ENCODE measurements at regions not wholly inside any gene's neighbourhood (a gene's known extent, or its start where the extent isn't known, plus 50 kb on each side); places are given as distances from the start of the nearest gene placed in this dataset.

- DNase-seq: no peak
- Histone ChIP-seq H4K91ac (ENCODE audit: low read depth, low read length) (no peak overlapping the region), H3K27ac (ENCODE audit: low read depth, low read length) (no peak overlapping the region), H3K79me1 (ENCODE audit: low read length) (no peaks in the 10 kb centered on the region), H3K4me2 (ENCODE audit: low read length) (no peak overlapping the region), H3K27me3 (ENCODE audit: insufficient read depth, low read length) (no peaks in the 10 kb centered on the region), H3K79me2 (ENCODE audit: control insufficient read depth, insufficient read depth, low read length, poor library complexity) (no peaks in the 10 kb centered on the region), H3K4me3 (ENCODE audit: low read depth, low read length) (no peak overlapping the region), H3K4me1 (ENCODE audit: control insufficient read depth in 1 of 2, insufficient read depth in 2 of 2, low read length in 2 of 2) (peaks cover 0 to 5% of the 10 kb centered on the region in 2 experiments), H2BK5ac (ENCODE audit: low read depth, low read length, poor library complexity) (no peak overlapping the region), H2BK12ac (ENCODE audit: low read length) (no peak overlapping the region), H4K8ac (ENCODE audit: low read depth, low read length) (no peak overlapping the region), H2AK5ac (ENCODE audit: low read length) (no peak overlapping the region), H3K36me3 (ENCODE audit: control insufficient read depth in 1 of 2, insufficient read depth in 2 of 2, low read length in 2 of 2) (no peaks in the 10 kb centered on the region), H3K9me3 (ENCODE audit: insufficient read depth, low read depth, low read length) (no peaks in the 10 kb centered on the region), H2AFZ (ENCODE audit: insufficient read depth, low read length, poor library complexity) (no peak overlapping the region), H3K14ac (ENCODE audit: low read length) (no peak overlapping the region), H3K9ac (ENCODE audit: low read length) (no peak overlapping the region), H3K23ac (ENCODE audit: low read length) (no peak overlapping the region), H3K18ac (ENCODE audit: low read length) (no peak overlapping the region), H3K4ac (ENCODE audit: low read depth, low read length) (no peak overlapping the region), H4K12ac (ENCODE audit: low read depth, low read length) (no peak overlapping the region), H2BK120ac (ENCODE audit: insufficient read depth, low read length, poor library complexity) (no peak overlapping the region)
- WGBS (ENCODE audit: extremely low coverage, insufficient coverage, insufficient read length): no CpG with 5 or more reads among the region's 5 CpGs
Observed at GRCh38 chr2:71989671-71990070, 158.0 kb downstream of the CYP26B1 start.

- DNase-seq: no peak
- H3K4me1 ChIP-seq (ENCODE audit: control insufficient read depth in 1 of 2, insufficient read depth in 2 of 2, low read length in 2 of 2): peaks cover 0 to 5% of the 10 kb centered on the region in 2 experiments
- no peaks in the 10 kb centered on the region for H3K27me3 ChIP-seq (ENCODE audit: insufficient read depth, low read length)
- H3K9ac ChIP-seq (ENCODE audit: low read length): no peak overlapping the region
- H3K79me1 ChIP-seq (ENCODE audit: low read length): no peaks in the 10 kb centered on the region
- H3K79me2 ChIP-seq (ENCODE audit: control insufficient read depth, insufficient read depth, low read length, poor library complexity): no peaks in the 10 kb centered on the region
- no CpG with 5 or more reads among the region's 2 CpGs for WGBS (ENCODE audit: extremely low coverage, insufficient coverage, insufficient read length)
- H4K8ac ChIP-seq (ENCODE audit: low read depth, low read length): no peak overlapping the region
- no peak overlapping the region for H2BK5ac ChIP-seq (ENCODE audit: low read depth, low read length, poor library complexity)
- no peak overlapping the region for H3K14ac ChIP-seq (ENCODE audit: low read length)
- no peak overlapping the region for H3K4ac ChIP-seq (ENCODE audit: low read depth, low read length)
- no peak overlapping the region for H3K23ac ChIP-seq (ENCODE audit: low read length)
- no peaks in the 10 kb centered on the region for H3K36me3 ChIP-seq (ENCODE audit: control insufficient read depth in 1 of 2, insufficient read depth in 2 of 2, low read length in 2 of 2)
- H3K9me3 ChIP-seq (ENCODE audit: insufficient read depth, low read depth, low read length): no peaks in the 10 kb centered on the region
- no peak overlapping the region for H3K18ac ChIP-seq (ENCODE audit: low read length)
- no peak overlapping the region for H3K27ac ChIP-seq (ENCODE audit: low read depth, low read length)
- H2AK5ac ChIP-seq (ENCODE audit: low read length): no peak overlapping the region
- no peak overlapping the region for H4K12ac ChIP-seq (ENCODE audit: low read depth, low read length)
- no peak overlapping the region for H2BK120ac ChIP-seq (ENCODE audit: insufficient read depth, low read length, poor library complexity)
- H2BK12ac ChIP-seq (ENCODE audit: low read length): no peak overlapping the region
- no peak overlapping the region for H2AFZ ChIP-seq (ENCODE audit: insufficient read depth, low read length, poor library complexity)
- no peak overlapping the region for H4K91ac ChIP-seq (ENCODE audit: low read depth, low read length)
- H3K4me3 ChIP-seq (ENCODE audit: low read depth, low read length): no peak overlapping the region
- H3K4me2 ChIP-seq (ENCODE audit: low read length): no peak overlapping the region
Observed at GRCh38 chr2:71988170-71988569, 159.5 kb downstream of the CYP26B1 start.

GRCh38 chr2:71976685-71977084, 171.0 kb downstream of the CYP26B1 start:
- Histone ChIP-seq H2BK12ac (ENCODE audit: low read length) (no peak overlapping the region), H2AK5ac (ENCODE audit: low read length) (no peak overlapping the region), H4K91ac (ENCODE audit: low read depth, low read length) (no peak overlapping the region), H3K4me1 (ENCODE audit: control insufficient read depth in 1 of 2, insufficient read depth in 2 of 2, low read length in 2 of 2) (no peaks in the 10 kb centered on the region), H2AFZ (ENCODE audit: insufficient read depth, low read length, poor library complexity) (no peak overlapping the region), H3K9me3 (ENCODE audit: insufficient read depth, low read depth, low read length) (peaks cover 2% of the 10 kb centered on the region), H3K79me1 (ENCODE audit: low read length) (no peaks in the 10 kb centered on the region), H3K36me3 (ENCODE audit: control insufficient read depth in 1 of 2, insufficient read depth in 2 of 2, low read length in 2 of 2) (no peaks in the 10 kb centered on the region), H3K18ac (ENCODE audit: low read length) (no peak overlapping the region), H3K4ac (ENCODE audit: low read depth, low read length) (no peak overlapping the region), H3K9ac (ENCODE audit: low read length) (no peak overlapping the region), H3K14ac (ENCODE audit: low read length) (no peak overlapping the region), H3K23ac (ENCODE audit: low read length) (no peak overlapping the region), H3K4me2 (ENCODE audit: low read length) (no peak overlapping the region), H3K27me3 (ENCODE audit: insufficient read depth, low read length) (no peaks in the 10 kb centered on the region), H3K27ac (ENCODE audit: low read depth, low read length) (no peak overlapping the region), H4K12ac (ENCODE audit: low read depth, low read length) (no peak overlapping the region), H3K4me3 (ENCODE audit: low read depth, low read length) (no peak overlapping the region), H3K79me2 (ENCODE audit: control insufficient read depth, insufficient read depth, low read length, poor library complexity) (no peaks in the 10 kb centered on the region), H2BK120ac (ENCODE audit: insufficient read depth, low read length, poor library complexity) (no peak overlapping the region), H2BK5ac (ENCODE audit: low read depth, low read length, poor library complexity) (no peak overlapping the region), H4K8ac (ENCODE audit: low read depth, low read length) (no peak overlapping the region)
- no CpG with 5 or more reads among the region's 1 CpG for WGBS (ENCODE audit: extremely low coverage, insufficient coverage, insufficient read length)
- no peak for DNase-seq

- Histone ChIP-seq H2BK120ac (ENCODE audit: insufficient read depth, low read length, poor library complexity) (no peak overlapping the region), H4K12ac (ENCODE audit: low read depth, low read length) (no peak overlapping the region), H3K4me1 (ENCODE audit: control insufficient read depth in 1 of 2, insufficient read depth in 2 of 2, low read length in 2 of 2) (no peaks in the 10 kb centered on the region), H3K79me2 (ENCODE audit: control insufficient read depth, insufficient read depth, low read length, poor library complexity) (no peaks in the 10 kb centered on the region), H3K27ac (ENCODE audit: low read depth, low read length) (no peak overlapping the region), H2AFZ (ENCODE audit: insufficient read depth, low read length, poor library complexity) (no peak overlapping the region), H3K18ac (ENCODE audit: low read length) (no peak overlapping the region), H3K4me2 (ENCODE audit: low read length) (no peak overlapping the region), H3K14ac (ENCODE audit: low read length) (no peak overlapping the region), H3K9me3 (ENCODE audit: insufficient read depth, low read depth, low read length) (peaks cover 2% of the 10 kb centered on the region), H3K23ac (ENCODE audit: low read length) (no peak overlapping the region), H3K79me1 (ENCODE audit: low read length) (no peaks in the 10 kb centered on the region), H4K8ac (ENCODE audit: low read depth, low read length) (no peak overlapping the region), H3K27me3 (ENCODE audit: insufficient read depth, low read length) (no peaks in the 10 kb centered on the region), H2BK5ac (ENCODE audit: low read depth, low read length, poor library complexity) (no peak overlapping the region), H3K9ac (ENCODE audit: low read length) (no peak overlapping the region), H2AK5ac (ENCODE audit: low read length) (no peak overlapping the region), H2BK12ac (ENCODE audit: low read length) (no peak overlapping the region), H3K4ac (ENCODE audit: low read depth, low read length) (no peak overlapping the region), H3K4me3 (ENCODE audit: low read depth, low read length) (no peak overlapping the region), H3K36me3 (ENCODE audit: control insufficient read depth in 1 of 2, insufficient read depth in 2 of 2, low read length in 2 of 2) (no peaks in the 10 kb centered on the region), H4K91ac (ENCODE audit: low read depth, low read length) (no peak overlapping the region)
- DNase-seq: no peak
Observed at GRCh38 chr2:71974846-71975245, 172.8 kb downstream of the CYP26B1 start.
